B cell (primary cell): ENCODE measurements at regions not wholly inside any gene's neighbourhood (a gene's known extent, or its start where the extent isn't known, plus 50 kb on each side); places are given as distances from the start of the nearest gene placed in this dataset.

ENCODE experiments used
- ATAC-seq: fragments of 200-7000 bp; cut with Tn5 transposase; one replicate; pipeline ENCODE4 v1.10.0; 2021; ENCODE audit warnings: low read depth, mild to moderate bottlenecking, moderate number of reproducible peaks, moderate library complexity
- CTCF ChIA-PET: fragments of 350-600 bp; sonication (Branson Sonifier 250); formaldehyde crosslinking; loops from one replicate; lab custom pipeline; 2021; ENCODE audit warnings: antibody characterized with exemption, inconsistent platforms; lab: Charles Lee
- POLR2A ChIA-PET: fragments of 350-600 bp; sonication (Branson Sonifier 250); formaldehyde crosslinking; loops from one replicate; lab custom pipeline; 2021; ENCODE audit warnings: antibody characterized with exemption; lab: Charles Lee
- DNase-seq: peaks from one replicate; pipeline ENCODE4 v3.0.0; 2013
- H2AFZ ChIP-seq: 2 replicates; pipeline ENCODE4 v1.6.1; 2012; ENCODE audit warnings: mild to moderate bottlenecking, low read depth, low read length; ENCODE audit not compliant: insufficient read depth, poor library complexity, severe bottlenecking
- H3K27ac ChIP-seq, 2 donors: 1 replicate in 1 of 2; 2 replicates in 1 of 2; pipeline ENCODE4 v1.5.1; 2012 to 2013; ENCODE audit warnings: low read length in 2 of 2, mild to moderate bottlenecking in 2 of 2, moderate library complexity in 1 of 2
- H3K27me3 ChIP-seq, 4 experiments: fragments of 200-600 bp in 1 of 4; sonication (generic) in 1 of 4; replicated peaks in 1 of 4; 1 replicate in 2 of 4; 2 replicates in 2 of 4; pipeline versions ENCODE4 v1.6.1 to v1.7.0; 2013 to 2016; ENCODE audit warnings: low read length in 3 of 4, mild to moderate bottlenecking in 2 of 4, mixed read lengths in 1 of 4, moderate library complexity in 1 of 4; ENCODE audit not compliant: insufficient read depth in 4 of 4, control insufficient read depth in 3 of 4; ENCODE audit errors: control extremely low read depth in 1 of 4
- H3K36me3 ChIP-seq, 2 experiments: replicated peaks in 1 of 2; 1 replicate in 1 of 2; 2 replicates in 1 of 2; pipeline versions ENCODE4 v1.6.1 to v1.7.1; 2013; ENCODE audit warnings: low read length in 1 of 2; ENCODE audit not compliant: insufficient read depth in 2 of 2, control insufficient read depth in 1 of 2; ENCODE audit errors: control extremely low read depth in 1 of 2, extremely low read depth in 1 of 2
- H3K4me1 ChIP-seq, 2 donors: fragments of 200-600 bp in 1 of 2; sonication (generic) in 1 of 2; 1 replicate in 1 of 2; 2 replicates in 1 of 2; pipeline versions ENCODE4 v1.5.1 to v1.6.1; 2013 to 2017; ENCODE audit warnings: low read length in 2 of 2; ENCODE audit not compliant: control insufficient read depth in 2 of 2, insufficient read depth in 2 of 2
- H3K4me2 ChIP-seq: replicated peaks from 2 replicates; pipeline ENCODE3; 2012; ENCODE audit warnings: mild to moderate bottlenecking, low read depth, low read length; ENCODE audit not compliant: poor library complexity, severe bottlenecking
- H3K4me3 ChIP-seq, 5 experiments: fragments of 200-600 bp in 1 of 5; sonication (generic) in 1 of 5; 1 replicate in 3 of 5; 2 replicates in 2 of 5; pipeline versions ENCODE4 v1.5.1 to v1.7.0; 2011 to 2016; ENCODE audit warnings: low read length in 4 of 5, mild to moderate bottlenecking in 4 of 5, low read depth in 2 of 5, control low read depth in 1 of 5, moderate library complexity in 1 of 5; ENCODE audit not compliant: insufficient read depth in 1 of 5; ENCODE audit errors: control extremely low read depth in 1 of 5, extremely low read depth in 1 of 5
- H3K79me2 ChIP-seq: fragments of 200-600 bp; sonication (generic); one replicate; pipeline ENCODE4 v1.6.0; 2016; ENCODE audit warnings: low read length; ENCODE audit not compliant: control insufficient read depth, insufficient read depth
- H3K9ac ChIP-seq: fragments of 200-600 bp; sonication (generic); 2 replicates; pipeline ENCODE4 v1.6.1; 2017; ENCODE audit warnings: mild to moderate bottlenecking, low read length, moderate library complexity
- H3K9me3 ChIP-seq, 3 donors: one replicate each; pipeline versions ENCODE4 v1.6.1 to v1.7.1; 2013; ENCODE audit warnings: low read length in 2 of 3; ENCODE audit not compliant: control insufficient read depth in 2 of 3, insufficient read depth in 1 of 3; ENCODE audit errors: control extremely low read depth in 1 of 3
- H4K20me1 ChIP-seq: 2 replicates; pipeline ENCODE4 v1.6.0; 2012; ENCODE audit warnings: mild to moderate bottlenecking, low read length; ENCODE audit not compliant: insufficient read depth, control insufficient read depth, poor library complexity, severe bottlenecking
- H3K27ac Mint-ChIP-seq: one replicate; pipeline ENCODE4 v1.8.0; 2021; ENCODE audit warnings: mixed read lengths
- H3K27me3 Mint-ChIP-seq: one replicate; pipeline ENCODE4 v1.8.0; 2021; ENCODE audit warnings: mixed read lengths
- H3K4me1 Mint-ChIP-seq: one replicate; pipeline ENCODE4 v1.8.0; 2021; ENCODE audit warnings: mixed read lengths
- H3K4me3 Mint-ChIP-seq: one replicate; pipeline ENCODE4 v1.8.0; 2021; ENCODE audit warnings: mixed read lengths
- H3K9me3 Mint-ChIP-seq: one replicate; pipeline ENCODE4 v1.8.0; 2022; ENCODE audit warnings: mixed read lengths; ENCODE audit not compliant: insufficient read depth
- CTCF ChIP-seq: fragments of 200-600 bp; IDR thresholded peaks from one replicate; pipeline ENCODE4 v1.8.0; 2022; ENCODE audit warnings: antibody characterized with exemption, mild to moderate bottlenecking
- EZH2 ChIP-seq: IDR thresholded peaks from 2 replicates; pipeline ENCODE4 v1.6.1; 2012; ENCODE audit warnings: borderline replicate concordance, low read depth, mild to moderate bottlenecking, moderate library complexity, low read length; ENCODE audit not compliant: insufficient read depth, poor library complexity, severe bottlenecking
- WGBS: methylation state at CpG from one replicate; pipeline ENCODE4 v1.1.5; 2013; ENCODE audit warnings: missing lambda C conversion rate; ENCODE audit not compliant: insufficient coverage; 5-methylcytosine and 5-hydroxymethylcytosine counted together
- intact Hi-C: fragments of 100-400 bp; cut with micrococcal nuclease; formaldehyde crosslinking; loops from one replicate; pipeline ENCODE4 v1.10.0; 2022

- Histone ChIP-seq H3K4me1 (no peaks in the 10 kb centered on the region), H3K4me3 (no peak overlapping the region), H3K9me3 (peaks cover 0 to 5% (median 0%) of the 10 kb centered on the region in 3 donors), H3K27ac (no peak overlapping the region), H3K79me2 (no peaks in the 10 kb centered on the region), H4K20me1 (no peaks in the 10 kb centered on the region), H3K4me2 (no peak overlapping the region), H3K36me3 (no peaks in the 10 kb centered on the region), H2AFZ (no peak overlapping the region), H3K9ac (no peak overlapping the region), H3K27me3 (peaks cover 0 to 81% (median 31%) of the 10 kb centered on the region in 4 experiments)
- TF ChIP-seq CTCF (no peak), EZH2 (no peak)
- DNase-seq (no peak), ATAC-seq (no peak)
- Mint-ChIP-seq H3K9me3 (no peaks in the 10 kb centered on the region), H3K27ac (peak overlapping the region; percentile 5), H3K27me3 (peaks cover 79% of the 10 kb centered on the region), H3K4me1 (no peaks in the 10 kb centered on the region), H3K4me3 (no peak overlapping the region)
- ChIA-PET CTCF (no interaction called here), POLR2A (no interaction called here)
- WGBS, result 100% methylated on average over 3 of the region's 3 CpGs
- intact Hi-C loops, result no loop called here
Measured at GRCh38 chr2:8494589-8494988, 187.3 kb upstream of the ID2 start.

GRCh38 chr2:8495189-8495989 is 186.5 kb upstream of the ID2 start:
- intact Hi-C loops, result no loop called here
- ATAC-seq, result no peak
- Histone ChIP-seq H3K9me3 (peaks cover 0 to 5% (median 0%) of the 10 kb centered on the region in 3 donors), H3K4me2 (no peak overlapping the region), H4K20me1 (no peaks in the 10 kb centered on the region), H3K79me2 (no peaks in the 10 kb centered on the region), H2AFZ (no peak overlapping the region), H3K36me3 (no peaks in the 10 kb centered on the region), H3K4me1 (no peaks in the 10 kb centered on the region), H3K27me3 (peaks cover 0 to 81% (median 28%) of the 10 kb centered on the region in 4 experiments), H3K27ac (no peak overlapping the region), H3K4me3 (no peak overlapping the region), H3K9ac (no peak overlapping the region)
- Mint-ChIP-seq H3K4me1 (no peaks in the 10 kb centered on the region), H3K27me3 (peaks cover 78% of the 10 kb centered on the region), H3K27ac (no peak overlapping the region), H3K9me3 (no peaks in the 10 kb centered on the region), H3K4me3 (no peak overlapping the region)
- CTCF ChIA-PET, result no interaction called here
- TF ChIP-seq CTCF (no peak), EZH2 (no peak)
- 98% methylated on average over 8 of the region's 12 CpGs for WGBS
- POLR2A ChIA-PET, result no interaction called here
- DNase-seq, result no peak
